Uterus (tissue), 3 donors: ENCODE measurements at regions not wholly inside any gene's neighbourhood (a gene's known extent, or its start where the extent isn't known, plus 50 kb on each side); places are given as distances from the start of the nearest gene placed in this dataset.

ENCODE experiments used
- DNase-seq, 2 donors: peaks; one replicate each; pipeline ENCODE4 v3.0.0-alpha.2; 2019 to 2020
- H3K27ac ChIP-seq, 2 donors: fragments of 200-600 bp; sonication (generic); 1 replicate in 1 of 2; 2 replicates in 1 of 2; pipeline ENCODE4 v1.5.1; 2016 to 2018
- H3K27me3 ChIP-seq, 2 donors: fragments of 200-600 bp; sonication (generic); one replicate each; pipeline ENCODE4 v1.5.1; 2018 to 2019; ENCODE audit warnings: control low read depth in 1 of 2
- H3K36me3 ChIP-seq, 2 donors: fragments of 200-600 bp; sonication (generic); one replicate each; pipeline ENCODE4 v1.5.1; 2019; ENCODE audit warnings: control low read depth in 1 of 2
- H3K4me1 ChIP-seq, 2 donors: fragments of 200-600 bp; sonication (generic); one replicate each; pipeline ENCODE4 v1.5.1; 2018 to 2019; ENCODE audit warnings: control low read depth in 1 of 2
- H3K4me3 ChIP-seq, 2 donors: fragments of 200-600 bp; sonication (generic); 1 replicate in 1 of 2; 2 replicates in 1 of 2; pipeline ENCODE4 v1.5.1; 2018 to 2019; ENCODE audit warnings: mild to moderate bottlenecking in 1 of 2
- H3K9me3 ChIP-seq, 2 donors: fragments of 200-600 bp; sonication (generic); one replicate each; pipeline ENCODE4 v1.5.1; 2019; ENCODE audit warnings: control low read depth in 1 of 2
- CTCF ChIP-seq, 4 experiments: fragments of 200-600 bp in 2 of 4; fragments of 450-650 bp in 2 of 4; sonication (generic) in 2 of 4; IDR thresholded peaks; one replicate each; pipeline ENCODE4 v1.5.1; 2016 to 2019; ENCODE audit warnings: antibody characterized with exemption in 4 of 4, mild to moderate bottlenecking in 2 of 4, moderate library complexity in 1 of 4
- POLR2A ChIP-seq, 2 donors: fragments of 450-650 bp; IDR thresholded peaks; one replicate each; pipeline ENCODE4 v1.6.1; 2016; ENCODE audit warnings: antibody characterized with exemption in 2 of 2, mild to moderate bottlenecking in 1 of 2, moderate library complexity in 1 of 2
- intact Hi-C: fragments of 100-400 bp; cut with DNase I; formaldehyde crosslinking; loops from one replicate; pipeline ENCODE4 v1.15.1; 2023; ENCODE audit warnings: low total_unique reads
- donor health status: DM: yes; HTN: yes; CAD: no.

GRCh38 chr5:107241841-107242240, 428.9 kb downstream of the EFNA5 start:
- TF ChIP-seq CTCF (IDR thresholded peaks at IDR 0.05), result no peak
- Histone ChIP-seq H3K9me3 (no peaks in the 10 kb centered on the region), H3K36me3 (no peaks in the 10 kb centered on the region), H3K4me3 (no peak overlapping the region), H3K27me3 (no peaks in the 10 kb centered on the region), H3K27ac (no peak overlapping the region), H3K4me1 (no peaks in the 10 kb centered on the region)
- DNase-seq, result no peak
- intact Hi-C loops, result no loop called here

- H3K36me3 ChIP-seq, result no peaks in the 10 kb centered on the region
- no peak for DNase-seq
- no peak overlapping the region for H3K27ac ChIP-seq
- intact Hi-C loops, result no loop called here
- H3K9me3 ChIP-seq, result no peaks in the 10 kb centered on the region
- no peak for TF ChIP-seq POLR2A (IDR thresholded peaks at IDR 0.05)
- no peak for TF ChIP-seq CTCF (IDR thresholded peaks at IDR 0.05)
- no peaks in the 10 kb centered on the region for H3K27me3 ChIP-seq
- no peaks in the 10 kb centered on the region for H3K4me1 ChIP-seq
- no peak overlapping the region for H3K4me3 ChIP-seq
Measured at GRCh38 chr5:107235167-107235566, 435.6 kb downstream of the EFNA5 start.

- intact Hi-C loops, result no loop called here
- Histone ChIP-seq H3K4me3 (no peak overlapping the region), H3K36me3 (no peaks in the 10 kb centered on the region), H3K4me1 (no peaks in the 10 kb centered on the region), H3K9me3 (no peaks in the 10 kb centered on the region), H3K27ac (no peak overlapping the region), H3K27me3 (no peaks in the 10 kb centered on the region)
- DNase-seq, result no peak
- TF ChIP-seq CTCF (IDR thresholded peaks at IDR 0.05) (no peak), POLR2A (IDR thresholded peaks at IDR 0.05) (no peak)
Measured at GRCh38 chr5:107232788-107233187, 437.9 kb downstream of the EFNA5 start.

GRCh38 chr5:107232293-107232692, 438.4 kb downstream of the EFNA5 start:
- H3K27ac ChIP-seq, result no peak overlapping the region
- H3K4me3 ChIP-seq, result no peak overlapping the region
- intact Hi-C loops, result no loop called here
- no peak for DNase-seq
- H3K9me3 ChIP-seq, result no peaks in the 10 kb centered on the region
- no peaks in the 10 kb centered on the region for H3K4me1 ChIP-seq
- TF ChIP-seq CTCF (IDR thresholded peaks at IDR 0.05) (no peak), POLR2A (IDR thresholded peaks at IDR 0.05) (no peak)
- no peaks in the 10 kb centered on the region for H3K36me3 ChIP-seq
- H3K27me3 ChIP-seq, result no peaks in the 10 kb centered on the region

- TF ChIP-seq POLR2A (IDR thresholded peaks at IDR 0.05), result no peak
- no peak for TF ChIP-seq CTCF (IDR thresholded peaks at IDR 0.05)
Measured at GRCh38 chr5:107231191-107231590, 439.5 kb downstream of the EFNA5 start.

More at GRCh38 chr5:107231191-107231590, 439.5 kb downstream of the EFNA5 start:
- Histone ChIP-seq H3K27me3 (no peaks in the 10 kb centered on the region), H3K36me3 (no peaks in the 10 kb centered on the region), H3K4me3 (no peak overlapping the region), H3K4me1 (no peaks in the 10 kb centered on the region), H3K27ac (no peak overlapping the region), H3K9me3 (no peaks in the 10 kb centered on the region)
- DNase-seq, result no peak
- intact Hi-C loops, result no loop called here
